ENCODE measurements at regions not wholly inside any gene's neighbourhood (a gene's known extent, or its start where the extent isn't known, plus 50 kb on each side); places are given as distances from the start of the nearest gene placed in this dataset.

DNA sequence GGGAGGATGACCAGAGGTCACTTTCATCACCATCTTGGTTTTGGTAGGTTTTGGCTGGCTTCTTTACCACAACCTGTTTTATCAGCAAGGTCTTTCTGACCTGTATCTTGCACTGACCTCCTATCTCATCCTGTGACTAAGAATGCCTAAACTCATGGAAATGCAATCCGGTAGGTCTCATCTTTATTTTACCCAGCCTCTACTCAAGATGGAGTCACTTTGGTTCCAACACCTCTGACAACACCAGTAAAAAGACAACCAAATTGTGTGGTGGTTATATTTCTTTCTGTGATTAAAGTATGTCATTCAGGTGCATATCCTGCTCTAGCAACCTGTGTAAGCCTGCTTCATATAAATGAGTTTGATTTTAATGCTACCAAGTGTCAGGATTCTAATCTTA is 636.7 kb downstream of the PCDH7 start:
- Histone ChIP-seq H3K4me1 (ENCODE audit: control insufficient read depth, extremely low read depth, insufficient read depth, low read length) (no peaks in the 10 kb centered on the region), H3K27ac (ENCODE audit: insufficient read depth, low read length) (no peak overlapping the region), H3K4me2 (ENCODE audit: extremely low read depth, insufficient read depth, low read length) (no peak overlapping the region), H2AFZ (ENCODE audit: low read length) (no peak overlapping the region), H3K36me3 (ENCODE audit: control insufficient read depth, insufficient read depth, low read length) (no peaks in the 10 kb centered on the region), H3K27me3 (ENCODE audit: control insufficient read depth, insufficient read depth, low read length) (no peaks in the 10 kb centered on the region), H4K20me1 (ENCODE audit: control insufficient read depth, extremely low read depth, insufficient read depth, low read length) (no peaks in the 10 kb centered on the region), H3K9ac (ENCODE audit: insufficient read depth, low read length) (no peak overlapping the region), H3K79me2 (ENCODE audit: control insufficient read depth, insufficient read depth, low read length) (no peaks in the 10 kb centered on the region), H3K4me3 (replicated peaks in 1 of 4; ENCODE audit: control extremely low read depth in 1 of 4, insufficient read depth in 1 of 4, low read depth in 3 of 4, low read length in 4 of 4) (no peak overlapping the region), H3K9me3 (ENCODE audit: control insufficient read depth, insufficient read depth, low read depth, low read length) (no peaks in the 10 kb centered on the region)
- TF ChIP-seq EZH2 (IDR thresholded peaks at IDR 0.05; ENCODE audit: low read length, missing control alignments), result no peak
- TF ChIP-seq, protein P1, sequence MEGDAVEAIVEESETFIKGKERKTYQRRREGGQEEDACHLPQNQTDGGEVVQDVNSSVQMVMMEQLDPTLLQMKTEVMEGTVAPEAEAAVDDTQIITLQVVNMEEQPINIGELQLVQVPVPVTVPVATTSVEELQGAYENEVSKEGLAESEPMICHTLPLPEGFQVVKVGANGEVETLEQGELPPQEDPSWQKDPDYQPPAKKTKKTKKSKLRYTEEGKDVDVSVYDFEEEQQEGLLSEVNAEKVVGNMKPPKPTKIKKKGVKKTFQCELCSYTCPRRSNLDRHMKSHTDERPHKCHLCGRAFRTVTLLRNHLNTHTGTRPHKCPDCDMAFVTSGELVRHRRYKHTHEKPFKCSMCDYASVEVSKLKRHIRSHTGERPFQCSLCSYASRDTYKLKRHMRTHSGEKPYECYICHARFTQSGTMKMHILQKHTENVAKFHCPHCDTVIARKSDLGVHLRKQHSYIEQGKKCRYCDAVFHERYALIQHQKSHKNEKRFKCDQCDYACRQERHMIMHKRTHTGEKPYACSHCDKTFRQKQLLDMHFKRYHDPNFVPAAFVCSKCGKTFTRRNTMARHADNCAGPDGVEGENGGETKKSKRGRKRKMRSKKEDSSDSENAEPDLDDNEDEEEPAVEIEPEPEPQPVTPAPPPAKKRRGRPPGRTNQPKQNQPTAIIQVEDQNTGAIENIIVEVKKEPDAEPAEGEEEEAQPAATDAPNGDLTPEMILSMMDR (conservative IDR thresholded peaks at IDR 0.05 in 1 of 2, IDR thresholded peaks at IDR 0.05 in 1 of 2; ENCODE audit: low read depth in 1 of 2, low read length in 2 of 2), result no peak
- DNase-seq (ENCODE audit: low read depth in 2 of 2), result no peak

DNA sequence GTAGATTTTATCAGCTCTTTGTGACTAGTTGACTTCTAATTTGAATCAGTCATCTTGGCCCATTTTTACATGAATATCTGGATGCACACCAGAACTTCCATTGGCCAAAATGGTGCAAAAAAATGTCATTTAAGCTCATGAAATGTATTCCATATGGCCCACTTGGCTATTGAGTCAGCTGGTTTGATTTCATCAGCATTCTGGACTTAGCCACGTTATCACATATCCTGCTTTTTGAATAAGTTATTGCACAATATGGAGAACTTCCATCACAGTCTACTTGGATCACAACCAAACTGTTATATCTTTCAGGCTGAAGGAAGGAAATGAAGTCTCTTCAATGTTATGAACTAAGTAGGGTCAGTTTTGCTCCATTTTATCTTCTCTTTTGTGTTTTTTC is 640.6 kb downstream of the PCDH7 start:
- H4K20me1 ChIP-seq (ENCODE audit: control insufficient read depth, extremely low read depth, insufficient read depth, low read length), result no peaks in the 10 kb centered on the region
- peak; percentile 77 to 99 for DNase-seq (ENCODE audit: low read depth in 2 of 2)
- no peak for TF ChIP-seq EZH2 (IDR thresholded peaks at IDR 0.05; ENCODE audit: low read length, missing control alignments)
- TF ChIP-seq, protein P1 (conservative IDR thresholded peaks at IDR 0.05 in 1 of 2, IDR thresholded peaks at IDR 0.05 in 1 of 2; ENCODE audit: low read depth in 1 of 2, low read length in 2 of 2), result no peak
- no peaks in the 10 kb centered on the region for H3K79me2 ChIP-seq (ENCODE audit: control insufficient read depth, insufficient read depth, low read length)
- no peaks in the 10 kb centered on the region for H3K36me3 ChIP-seq (ENCODE audit: control insufficient read depth, insufficient read depth, low read length)
- no peak overlapping the region for H3K4me3 ChIP-seq (replicated peaks in 1 of 4; ENCODE audit: control extremely low read depth in 1 of 4, insufficient read depth in 1 of 4, low read depth in 3 of 4, low read length in 4 of 4)
- no peak overlapping the region for H3K27ac ChIP-seq (ENCODE audit: insufficient read depth, low read length)
- H3K9me3 ChIP-seq (ENCODE audit: control insufficient read depth, insufficient read depth, low read depth, low read length), result no peaks in the 10 kb centered on the region
- H3K9ac ChIP-seq (ENCODE audit: insufficient read depth, low read length), result no peak overlapping the region
- no peaks in the 10 kb centered on the region for H3K27me3 ChIP-seq (ENCODE audit: control insufficient read depth, insufficient read depth, low read length)
- no peak overlapping the region for H3K4me2 ChIP-seq (ENCODE audit: extremely low read depth, insufficient read depth, low read length)
- H3K4me1 ChIP-seq (ENCODE audit: control insufficient read depth, extremely low read depth, insufficient read depth, low read length), result no peaks in the 10 kb centered on the region
- no peak overlapping the region for H2AFZ ChIP-seq (ENCODE audit: low read length)

DNA sequence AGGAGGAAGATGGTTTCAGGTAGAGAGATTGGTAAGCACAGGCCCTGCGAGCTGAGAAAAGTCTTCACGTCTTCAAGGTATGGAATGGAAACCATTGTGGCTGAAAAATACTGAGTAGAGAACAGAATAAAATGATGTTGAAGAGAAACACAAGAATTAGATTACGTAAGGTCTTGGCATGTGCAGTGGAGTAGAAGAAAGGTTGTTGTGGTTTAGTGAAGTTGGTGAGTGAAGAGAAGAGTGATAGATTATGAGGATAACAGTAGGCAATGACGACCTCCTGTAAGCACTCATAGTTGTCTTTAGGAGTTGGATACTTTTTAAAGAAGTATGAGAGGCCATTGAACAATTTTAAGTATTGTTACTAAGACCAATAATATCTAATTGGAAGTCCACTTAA is 642.6 kb downstream of the PCDH7 start:
- TF ChIP-seq EZH2 (IDR thresholded peaks at IDR 0.05; ENCODE audit: low read length, missing control alignments), result no peak
- TF ChIP-seq, protein P1 (conservative IDR thresholded peaks at IDR 0.05 in 1 of 2, IDR thresholded peaks at IDR 0.05 in 1 of 2; ENCODE audit: low read depth in 1 of 2, low read length in 2 of 2), result no peak
- H4K20me1 ChIP-seq (ENCODE audit: control insufficient read depth, extremely low read depth, insufficient read depth, low read length), result no peaks in the 10 kb centered on the region
- no peaks in the 10 kb centered on the region for H3K9me3 ChIP-seq (ENCODE audit: control insufficient read depth, insufficient read depth, low read depth, low read length)
- H3K4me2 ChIP-seq (ENCODE audit: extremely low read depth, insufficient read depth, low read length), result no peak overlapping the region
- H3K36me3 ChIP-seq (ENCODE audit: control insufficient read depth, insufficient read depth, low read length), result no peaks in the 10 kb centered on the region
- H3K27me3 ChIP-seq (ENCODE audit: control insufficient read depth, insufficient read depth, low read length), result no peaks in the 10 kb centered on the region
- H3K4me1 ChIP-seq (ENCODE audit: control insufficient read depth, extremely low read depth, insufficient read depth, low read length), result no peaks in the 10 kb centered on the region
- peak; percentile 34 to 62 for DNase-seq (ENCODE audit: low read depth in 2 of 2)
- H2AFZ ChIP-seq (ENCODE audit: low read length), result no peak overlapping the region
- no peaks in the 10 kb centered on the region for H3K79me2 ChIP-seq (ENCODE audit: control insufficient read depth, insufficient read depth, low read length)
- H3K27ac ChIP-seq (ENCODE audit: insufficient read depth, low read length), result no peak overlapping the region
- no peak overlapping the region for H3K4me3 ChIP-seq (replicated peaks in 1 of 4; ENCODE audit: control extremely low read depth in 1 of 4, insufficient read depth in 1 of 4, low read depth in 3 of 4, low read length in 4 of 4)
- H3K9ac ChIP-seq (ENCODE audit: insufficient read depth, low read length), result no peak overlapping the region

Data from fibroblast of lung (primary cell).